Left lung (tissue), 4 donors: ENCODE measurements at regions not wholly inside any gene's neighbourhood (a gene's known extent, or its start where the extent isn't known, plus 50 kb on each side); places are given as distances from the start of the nearest gene placed in this dataset.

Experiments used
- ATAC-seq: fragments of 200-7000 bp; cut with Tn5 transposase; one replicate; pipeline ENCODE4 v1.9.1; 2020; ENCODE audit warnings: moderate library complexity
- DNase-seq, 4 donors: peaks; one replicate each; pipeline ENCODE4 v3.0.0-alpha.2; 2013 to 2020
- H3K27ac ChIP-seq, 2 donors: fragments of 200-600 bp; sonication (generic) in 1 of 2; one replicate each; pipeline versions ENCODE4 v1.5.0 to v1.8.0; 2020 to 2021
- H3K27me3 ChIP-seq, 2 donors: fragments of 200-600 bp; sonication (generic) in 1 of 2; one replicate each; pipeline versions ENCODE4 v1.5.0 to v1.8.0; 2020 to 2021
- H3K36me3 ChIP-seq, 2 donors: fragments of 200-600 bp; sonication (generic) in 1 of 2; one replicate each; pipeline versions ENCODE4 v1.5.0 to v1.8.0; 2020 to 2021
- H3K4me1 ChIP-seq, 2 donors: fragments of 200-600 bp; one replicate each; pipeline ENCODE4 v1.8.0; 2021
- H3K4me3 ChIP-seq, 2 donors: fragments of 200-600 bp; sonication (generic) in 1 of 2; one replicate each; pipeline versions ENCODE4 v1.5.0 to v1.8.0; 2020 to 2021; ENCODE audit warnings: mild to moderate bottlenecking in 1 of 2
- H3K9me3 ChIP-seq, 2 donors: fragments of 200-600 bp; sonication (generic) in 1 of 2; one replicate each; pipeline versions ENCODE4 v1.5.0 to v1.8.0; 2020 to 2021
- CTCF ChIP-seq, 2 donors: fragments of 200-600 bp; sonication (generic) in 1 of 2; IDR thresholded peaks; one replicate each; pipeline versions ENCODE4 v1.5.0 to v1.8.0; 2021; ENCODE audit warnings: antibody characterized with exemption in 2 of 2
- intact Hi-C, 2 donors: fragments of 100-400 bp; cut with DNase I; formaldehyde crosslinking; loops; one replicate each; pipeline versions ENCODE4 v1.11.2 to v1.14.2; 2022
- donor health status: DM: no; HTN: yes; CAD: no.
- donor health status: DM: no; HTN: no; CAD: no.

DNA sequence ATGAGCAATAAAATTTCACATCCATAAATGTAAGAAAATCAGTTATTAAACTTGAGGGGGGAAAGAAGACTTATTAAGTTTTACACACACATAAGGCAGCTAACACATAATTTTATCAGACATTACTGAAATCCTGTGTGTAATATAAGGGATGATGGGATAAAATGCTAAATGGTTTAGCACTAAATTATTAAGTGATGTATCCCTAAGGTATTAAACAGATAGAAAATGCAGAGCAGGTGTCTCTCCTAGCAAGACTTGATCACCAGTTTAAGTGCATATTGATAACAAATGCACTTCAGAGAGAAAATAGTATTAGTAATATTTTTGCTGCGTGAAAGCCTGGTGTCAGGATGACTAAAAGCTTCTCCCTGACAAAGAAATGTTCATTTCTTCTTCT is 172.8 kb upstream of the ZFP64 start:
- Histone ChIP-seq H3K4me1 (no peaks in the 10 kb centered on the region), H3K4me3 (no peak overlapping the region), H3K9me3 (no peaks in the 10 kb centered on the region), H3K27ac (no peak overlapping the region), H3K36me3 (no peaks in the 10 kb centered on the region), H3K27me3 (peaks cover 0 to 3% of the 10 kb centered on the region in 2 donors)
- no peak for TF ChIP-seq CTCF (IDR thresholded peaks at IDR 0.05)
- intact Hi-C loops = no loop called here
- ATAC-seq = no peak
- no peak for DNase-seq

GRCh38 chr20:52361650-52362049 is 170.1 kb upstream of the ZFP64 start:
- no peak for TF ChIP-seq CTCF (IDR thresholded peaks at IDR 0.05)
- intact Hi-C loops = no loop called here
- H3K4me1 ChIP-seq = no peaks in the 10 kb centered on the region
- no peaks in the 10 kb centered on the region for H3K36me3 ChIP-seq
- DNase-seq (no peak), ATAC-seq (no peak)
- H3K4me3 ChIP-seq = no peak overlapping the region
- H3K27ac ChIP-seq = no peak overlapping the region
- no peaks in the 10 kb centered on the region for H3K9me3 ChIP-seq
- H3K27me3 ChIP-seq = peaks cover 0 to 8% of the 10 kb centered on the region in 2 donors

- H3K9me3 ChIP-seq = no peaks in the 10 kb centered on the region
- ATAC-seq (no peak), DNase-seq (no peak)
- no peaks in the 10 kb centered on the region for H3K4me1 ChIP-seq
- H3K27me3 ChIP-seq = no peaks in the 10 kb centered on the region
- no peak overlapping the region for H3K27ac ChIP-seq
- intact Hi-C loops = no loop called here
- H3K36me3 ChIP-seq = no peaks in the 10 kb centered on the region
- H3K4me3 ChIP-seq = no peak overlapping the region
- no peak for TF ChIP-seq CTCF (IDR thresholded peaks at IDR 0.05)
These were observed 158.2 kb upstream of the ZFP64 start for GRCh38 chr20:52349806-52350205.

DNA sequence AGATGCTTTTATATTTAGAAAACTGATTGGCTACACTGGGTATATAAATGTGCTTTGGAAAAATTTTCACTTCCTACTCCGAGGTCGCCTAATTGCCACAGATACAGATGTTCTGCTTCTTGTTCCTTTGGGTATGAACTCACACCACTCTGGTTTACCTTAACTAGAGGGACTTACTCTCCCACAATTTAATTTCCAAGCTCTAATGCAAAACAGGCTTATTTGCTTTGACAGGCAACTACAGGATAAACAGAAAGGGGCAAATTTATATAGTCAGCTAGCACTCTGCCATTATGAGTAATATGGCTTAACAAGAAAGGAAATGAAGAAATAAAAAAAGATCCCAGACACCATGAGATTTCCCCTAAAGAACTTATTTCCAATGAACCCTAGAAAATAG is 156.9 kb upstream of the ZFP64 start:
- Histone ChIP-seq H3K4me1 (no peaks in the 10 kb centered on the region), H3K9me3 (no peaks in the 10 kb centered on the region), H3K27ac (no peak overlapping the region), H3K36me3 (no peaks in the 10 kb centered on the region), H3K4me3 (no peak overlapping the region), H3K27me3 (no peaks in the 10 kb centered on the region)
- TF ChIP-seq CTCF (IDR thresholded peaks at IDR 0.05) = no peak
- intact Hi-C loops = no loop called here
- no peak for DNase-seq
- no peak for ATAC-seq

DNA sequence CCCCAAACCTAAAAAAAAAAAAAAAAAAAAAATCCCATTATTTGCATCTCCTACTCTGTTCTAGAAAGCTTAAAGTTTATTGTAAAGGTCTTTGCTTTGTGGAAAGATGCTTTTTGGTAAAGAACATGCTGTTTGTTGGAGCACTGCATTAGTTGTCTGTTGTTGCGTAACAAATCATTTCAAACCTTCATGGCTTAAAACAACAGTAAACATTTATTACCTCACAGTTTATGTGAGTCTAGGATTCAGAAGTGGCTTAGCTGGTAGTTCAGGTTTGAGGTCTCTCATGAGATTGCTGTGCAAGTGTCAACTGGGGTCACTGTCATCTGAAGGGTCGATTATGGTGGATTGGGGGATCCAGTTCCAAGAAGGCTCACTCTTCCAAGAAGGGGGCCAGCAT is 155.2 kb upstream of the ZFP64 start:
- TF ChIP-seq CTCF (IDR thresholded peaks at IDR 0.05) = no peak
- no peak for ATAC-seq
- no peaks in the 10 kb centered on the region for H3K9me3 ChIP-seq
- H3K4me1 ChIP-seq = no peaks in the 10 kb centered on the region
- DNase-seq = no peak
- no peak overlapping the region for H3K27ac ChIP-seq
- no peaks in the 10 kb centered on the region for H3K36me3 ChIP-seq
- no peaks in the 10 kb centered on the region for H3K27me3 ChIP-seq
- no peak overlapping the region for H3K4me3 ChIP-seq
- intact Hi-C loops = no loop called here
